DOHH2 (cell line): ENCODE measurements at regions not wholly inside any gene's neighbourhood (a gene's known extent, or its start where the extent isn't known, plus 50 kb on each side); places are given as distances from the start of the nearest gene placed in this dataset.

Experiments used
- H3F3A ChIP-seq: fragments of 200-600 bp; sonication (generic), shearing (Covaris generic); 2 replicates; pipeline ENCODE4 v1.6.0; 2016; ENCODE audit warnings: antibody characterized with exemption, mild to moderate bottlenecking; ENCODE audit not compliant: control insufficient read depth, insufficient read depth
- H3K27ac ChIP-seq: fragments of 200-600 bp; sonication (generic); 2 replicates; pipeline ENCODE4 v1.5.1; 2014; ENCODE audit warnings: low read depth, mild to moderate bottlenecking, low read length, moderate library complexity
- H3K27me3 ChIP-seq: fragments of 200-600 bp; sonication (generic); 2 replicates; pipeline ENCODE4 v1.6.1; 2014; ENCODE audit warnings: mild to moderate bottlenecking, low read length, mixed read lengths; ENCODE audit not compliant: control insufficient read depth
- H3K36me3 ChIP-seq: fragments of 200-600 bp; sonication (generic); 2 replicates; pipeline ENCODE4 v1.6.1; 2014; ENCODE audit warnings: mild to moderate bottlenecking, low read length, moderate library complexity, mixed read lengths; ENCODE audit not compliant: control insufficient read depth
- H3K4me1 ChIP-seq: fragments of 200-600 bp; sonication (generic); 2 replicates; pipeline ENCODE4 v1.6.1; 2014; ENCODE audit warnings: mild to moderate bottlenecking, low read length, mixed read lengths; ENCODE audit not compliant: control insufficient read depth
- H3K4me2 ChIP-seq: fragments of 200-600 bp; sonication (generic); 2 replicates; pipeline ENCODE4 v1.6.0; 2014; ENCODE audit warnings: mild to moderate bottlenecking, low read length, moderate library complexity
- H3K4me3 ChIP-seq: fragments of 200-600 bp; sonication (generic); 2 replicates; pipeline ENCODE4 v1.5.1; 2014; ENCODE audit warnings: mild to moderate bottlenecking, low read length, mixed read lengths
- H3K79me2 ChIP-seq: fragments of 200-600 bp; sonication (generic); 2 replicates; pipeline ENCODE4 v1.6.1; 2014; ENCODE audit warnings: mild to moderate bottlenecking, low read length, mixed read lengths; ENCODE audit not compliant: control insufficient read depth
- H3K9me2 ChIP-seq: fragments of 200-600 bp; sonication (generic); replicated peaks from 2 replicates; pipeline ENCODE4 v1.6.1; 2014; ENCODE audit warnings: mild to moderate bottlenecking, low read length, mixed read lengths; ENCODE audit not compliant: control insufficient read depth
- H3K9me3 ChIP-seq: fragments of 200-600 bp; sonication (generic); 2 replicates; pipeline ENCODE4 v1.6.1; 2014; ENCODE audit warnings: antibody characterized with exemption, low read length, mixed read lengths; ENCODE audit not compliant: control insufficient read depth, insufficient read depth
- H4K20me1 ChIP-seq: fragments of 200-600 bp; sonication (generic); 2 replicates; pipeline ENCODE4 v1.6.0; 2014; ENCODE audit warnings: low read depth, mild to moderate bottlenecking, antibody characterized with exemption, low read length, moderate library complexity; ENCODE audit not compliant: control insufficient read depth, insufficient read depth
- CTCF ChIP-seq: fragments of 200-600 bp; sonication (generic); IDR thresholded peaks from one replicate; pipeline ENCODE4 v1.5.1; 2014; ENCODE audit warnings: antibody characterized with exemption, mild to moderate bottlenecking, low read depth, low read length; ENCODE audit not compliant: poor library complexity, severe bottlenecking
- EZH2phosphoT487 ChIP-seq: fragments of 200-600 bp; sonication (generic); IDR thresholded peaks from 2 replicates; pipeline ENCODE4 v1.6.1; 2017; ENCODE audit warnings: borderline replicate concordance, mild to moderate bottlenecking, antibody characterized with exemption, low read length, moderate library complexity, mixed read lengths

GRCh38 chr9:84590706-84591105 lies 78.8 kb upstream of the NTRK2 start:
- Histone ChIP-seq H3K9me2 (no peaks in the 10 kb centered on the region), H3K27me3 (no peaks in the 10 kb centered on the region), H3K4me2 (no peak overlapping the region), H3K27ac (no peak overlapping the region), H3K4me1 (no peaks in the 10 kb centered on the region), H3K79me2 (no peaks in the 10 kb centered on the region), H4K20me1 (no peaks in the 10 kb centered on the region), H3K9me3 (no peaks in the 10 kb centered on the region), H3K4me3 (no peak overlapping the region), H3K36me3 (no peaks in the 10 kb centered on the region), H3F3A (no peaks in the 10 kb centered on the region)
- no peak for TF ChIP-seq EZH2phosphoT487
- no peak for TF ChIP-seq CTCF

- TF ChIP-seq CTCF, result no peak
- no peak for TF ChIP-seq EZH2phosphoT487
- H3K4me1 ChIP-seq, result no peaks in the 10 kb centered on the region
- H3K9me2 ChIP-seq, result no peaks in the 10 kb centered on the region
- no peaks in the 10 kb centered on the region for H3K36me3 ChIP-seq
- no peaks in the 10 kb centered on the region for H3K79me2 ChIP-seq
- no peaks in the 10 kb centered on the region for H4K20me1 ChIP-seq
- H3K9me3 ChIP-seq, result no peaks in the 10 kb centered on the region
- H3K27me3 ChIP-seq, result no peaks in the 10 kb centered on the region
- no peak overlapping the region for H3K4me2 ChIP-seq
- no peaks in the 10 kb centered on the region for H3F3A ChIP-seq
- no peak overlapping the region for H3K4me3 ChIP-seq
- H3K27ac ChIP-seq, result no peak overlapping the region
Observed at GRCh38 chr9:84592918-84593317, 76.6 kb upstream of the NTRK2 start.

- Histone ChIP-seq H3K4me1 (no peaks in the 10 kb centered on the region), H3K9me3 (no peaks in the 10 kb centered on the region), H3K79me2 (no peaks in the 10 kb centered on the region), H3K4me3 (no peak overlapping the region), H3K27ac (no peak overlapping the region), H4K20me1 (no peaks in the 10 kb centered on the region), H3K27me3 (no peaks in the 10 kb centered on the region), H3K36me3 (no peaks in the 10 kb centered on the region), H3F3A (no peaks in the 10 kb centered on the region), H3K9me2 (no peaks in the 10 kb centered on the region), H3K4me2 (no peak overlapping the region)
- TF ChIP-seq EZH2phosphoT487 (no peak), CTCF (no peak)
Observed at GRCh38 chr9:84593352-84593751, 76.2 kb upstream of the NTRK2 start.

- no peak overlapping the region for H3K4me3 ChIP-seq
- no peak overlapping the region for H3K27ac ChIP-seq
- no peaks in the 10 kb centered on the region for H3K79me2 ChIP-seq
- H4K20me1 ChIP-seq, result no peaks in the 10 kb centered on the region
- H3K27me3 ChIP-seq, result no peaks in the 10 kb centered on the region
- no peaks in the 10 kb centered on the region for H3K36me3 ChIP-seq
- H3K9me2 ChIP-seq, result no peaks in the 10 kb centered on the region
- no peaks in the 10 kb centered on the region for H3F3A ChIP-seq
- no peak overlapping the region for H3K4me2 ChIP-seq
- TF ChIP-seq CTCF (no peak), EZH2phosphoT487 (no peak)
- H3K4me1 ChIP-seq, result no peaks in the 10 kb centered on the region
- H3K9me3 ChIP-seq, result no peaks in the 10 kb centered on the region
Observed at GRCh38 chr9:84597131-84597530, 72.4 kb upstream of the NTRK2 start.
